Fibroblast of mammary gland (primary cell): ENCODE measurements at regions not wholly inside any gene's neighbourhood (a gene's known extent, or its start where the extent isn't known, plus 50 kb on each side); places are given as distances from the start of the nearest gene placed in this dataset.

ENCODE experiments used
- DNase-seq: peaks from one replicate; pipeline ENCODE4 v3.0.0-alpha.2; 2010; ENCODE audit warnings: low read depth
- H3K4me3 ChIP-seq: 2 replicates; pipeline ENCODE4 v1.5.1; 2011; ENCODE audit warnings: low read depth, mild to moderate bottlenecking, low read length, moderate library complexity; ENCODE audit not compliant: control insufficient read depth
- CTCF ChIP-seq: conservative IDR thresholded peaks from 2 replicates; pipeline ENCODE4 v1.5.1; 2011; ENCODE audit warnings: low read depth, low read length, inconsistent platforms; ENCODE audit not compliant: control insufficient read depth, insufficient read depth

GRCh38 chr9:107142896-107143603, 140.0 kb upstream of the RAD23B start:
- DNase-seq = peak; percentile 30
- TF ChIP-seq CTCF = no peak

DNA sequence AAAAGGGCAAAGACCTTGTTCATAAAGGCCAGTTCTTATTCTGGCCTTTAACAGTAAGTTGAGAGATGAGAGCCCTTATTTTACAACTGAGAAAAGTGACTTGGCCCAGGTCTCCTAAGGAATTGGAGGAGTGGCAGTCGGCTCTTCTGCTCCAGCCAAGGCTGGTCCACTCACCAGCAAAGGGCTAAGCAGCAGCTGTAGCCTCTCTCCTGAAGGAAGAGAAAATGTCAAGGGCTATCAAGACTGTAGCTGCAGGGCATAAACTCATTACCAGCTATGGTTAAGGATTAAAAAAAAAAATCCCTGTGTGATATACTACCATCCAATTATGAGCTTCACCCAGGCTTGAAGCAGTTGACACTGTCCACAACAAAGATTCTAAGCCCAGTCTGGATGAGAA, 138.6 kb upstream of the RAD23B start:
- DNase-seq = no peak
- no peak for TF ChIP-seq CTCF
- no peak overlapping the region for H3K4me3 ChIP-seq

More at GRCh38 chr9:107142896-107143603, 140.0 kb upstream of the RAD23B start:
- H3K4me3 ChIP-seq = no peak overlapping the region

GRCh38 chr9:107147134-107147533, 135.9 kb upstream of the RAD23B start:
- TF ChIP-seq CTCF = no peak
- no peak for DNase-seq
- H3K4me3 ChIP-seq = no peak overlapping the region

DNA sequence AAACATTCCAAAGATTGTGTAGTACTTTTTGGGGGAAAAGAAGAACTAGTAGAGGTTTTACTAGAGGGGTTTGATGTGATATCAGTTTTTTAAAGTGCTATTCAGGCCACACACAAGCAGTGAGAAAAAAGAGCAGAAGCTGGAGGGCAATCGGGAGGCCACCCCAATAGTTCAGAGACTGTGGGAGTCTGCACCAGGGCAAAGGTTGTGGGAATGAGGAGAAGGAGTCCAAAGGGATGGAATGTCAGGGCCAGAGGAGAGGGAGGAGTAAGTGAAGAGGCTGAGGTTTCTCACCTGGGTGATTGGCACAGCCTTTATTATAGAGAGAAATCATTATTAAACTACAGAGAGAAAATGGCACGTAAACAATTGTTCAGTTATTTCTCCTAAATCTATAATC, 134.9 kb upstream of the RAD23B start:
- no peak for TF ChIP-seq CTCF
- H3K4me3 ChIP-seq = no peak overlapping the region
- no peak for DNase-seq

- no peak for DNase-seq
- no peak for TF ChIP-seq CTCF
These were observed 133.3 kb upstream of the RAD23B start for GRCh38 chr9:107149756-107150155.

DNA sequence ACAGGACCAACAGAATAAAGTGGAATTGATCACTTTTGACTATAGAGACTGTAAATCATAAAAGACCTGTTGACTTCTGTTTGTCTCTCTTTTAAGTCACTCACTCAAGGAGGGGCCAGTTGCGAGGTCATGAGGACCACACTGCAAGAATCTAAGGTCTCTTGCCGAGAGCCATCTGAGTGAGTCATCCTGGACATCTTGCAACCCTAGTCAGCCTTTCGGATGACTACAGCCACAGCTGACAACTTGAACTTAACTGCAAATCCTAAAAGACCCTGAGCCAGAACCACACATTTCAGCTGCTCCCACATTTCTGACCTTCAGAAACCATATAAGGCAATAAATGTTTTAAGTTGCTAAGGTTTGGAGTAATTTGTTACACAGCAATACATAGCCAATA, 129.7 kb upstream of the RAD23B start:
- H3K4me3 ChIP-seq = no peak overlapping the region
- no peak for TF ChIP-seq CTCF
- peak; percentile 72 for DNase-seq

More at GRCh38 chr9:107149756-107150155, 133.3 kb upstream of the RAD23B start:
- no peak overlapping the region for H3K4me3 ChIP-seq
